ENCODE measurements at regions not wholly inside any gene's neighbourhood (a gene's known extent, or its start where the extent isn't known, plus 50 kb on each side); places are given as distances from the start of the nearest gene placed in this dataset.

DNA sequence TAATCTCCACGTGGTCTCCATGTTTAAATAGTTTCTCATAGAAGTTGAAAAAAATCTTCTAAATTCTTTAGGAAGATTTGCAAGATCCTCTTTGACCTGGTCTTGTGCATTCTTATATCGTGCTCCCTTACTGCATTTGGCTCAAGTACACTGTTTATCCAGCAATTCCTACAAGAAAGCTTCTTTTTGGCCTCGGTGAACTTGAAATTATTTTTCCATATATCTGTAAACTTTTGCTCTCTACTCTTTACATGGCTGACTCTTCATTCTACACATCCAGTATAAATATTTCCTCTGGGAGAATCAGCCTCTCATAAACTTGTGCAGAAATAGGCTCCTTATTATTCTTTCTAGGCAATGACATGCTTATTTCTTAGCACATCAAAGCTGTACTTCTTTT lies 1457.9 kb upstream of the PRR20A start (continued):
- TF ChIP-seq NRF1 (IDR thresholded peaks at IDR 0.05; ENCODE audit: low read depth, low read length) (no peak), CHD2 (IDR thresholded peaks at IDR 0.05; ENCODE audit: low read length) (no peak), TAF7 (optimal IDR thresholded peaks at IDR 0.05; ENCODE audit: borderline replicate concordance, low read depth, low read length) (no peak), CEBPB (IDR thresholded peaks at IDR 0.05; ENCODE audit: low read depth, low read length) (no peak), SP2 (IDR thresholded peaks at IDR 0.05; ENCODE audit: low read length) (no peak)
- TF ChIP-seq, protein P1, sequence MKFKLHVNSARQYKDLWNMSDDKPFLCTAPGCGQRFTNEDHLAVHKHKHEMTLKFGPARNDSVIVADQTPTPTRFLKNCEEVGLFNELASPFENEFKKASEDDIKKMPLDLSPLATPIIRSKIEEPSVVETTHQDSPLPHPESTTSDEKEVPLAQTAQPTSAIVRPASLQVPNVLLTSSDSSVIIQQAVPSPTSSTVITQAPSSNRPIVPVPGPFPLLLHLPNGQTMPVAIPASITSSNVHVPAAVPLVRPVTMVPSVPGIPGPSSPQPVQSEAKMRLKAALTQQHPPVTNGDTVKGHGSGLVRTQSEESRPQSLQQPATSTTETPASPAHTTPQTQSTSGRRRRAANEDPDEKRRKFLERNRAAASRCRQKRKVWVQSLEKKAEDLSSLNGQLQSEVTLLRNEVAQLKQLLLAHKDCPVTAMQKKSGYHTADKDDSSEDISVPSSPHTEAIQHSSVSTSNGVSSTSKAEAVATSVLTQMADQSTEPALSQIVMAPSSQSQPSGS (IDR thresholded peaks at IDR 0.05; ENCODE audit: low read length) = no peak

Measured in H1 (cell line).